ENCODE measurements at regions not wholly inside any gene's neighbourhood (a gene's known extent, or its start where the extent isn't known, plus 50 kb on each side); places are given as distances from the start of the nearest gene placed in this dataset.

DNA sequence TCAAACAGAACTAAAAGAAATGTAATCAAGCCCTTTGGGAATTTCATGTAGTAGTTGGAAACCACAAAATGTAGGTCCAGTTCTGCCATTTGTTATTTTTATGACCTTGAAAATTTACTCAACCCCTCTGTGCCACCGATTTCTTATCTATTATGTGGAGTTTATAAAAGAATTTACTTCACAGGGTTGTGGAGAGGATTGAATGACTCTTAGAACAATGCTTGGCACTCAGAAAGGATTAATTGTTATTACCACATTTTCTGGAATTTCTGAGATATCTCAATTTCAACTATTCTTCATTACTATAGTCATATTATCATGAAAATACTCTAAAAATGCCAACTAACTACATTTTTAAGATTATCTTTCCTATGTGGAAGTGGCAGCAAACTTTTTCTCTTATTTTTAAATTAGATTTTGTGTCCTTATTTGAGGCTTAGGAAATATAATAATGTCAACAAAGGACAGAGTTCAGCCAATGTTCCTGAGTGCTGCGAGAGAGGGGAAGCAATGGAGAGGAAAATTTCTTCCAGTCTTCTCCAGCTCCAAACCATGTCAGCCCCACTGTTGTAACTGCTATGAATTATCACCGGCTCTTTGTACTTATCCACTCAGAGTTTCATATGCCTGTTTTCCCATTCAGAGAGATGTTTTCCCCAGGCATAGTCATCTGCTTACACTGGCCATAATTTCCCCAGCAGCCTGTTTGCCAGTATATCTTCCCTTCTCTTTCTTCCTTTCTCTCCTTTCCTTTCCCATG lies 525.6 kb downstream of the SPATA31D1 start:
- no peak for DNase-seq

DNA sequence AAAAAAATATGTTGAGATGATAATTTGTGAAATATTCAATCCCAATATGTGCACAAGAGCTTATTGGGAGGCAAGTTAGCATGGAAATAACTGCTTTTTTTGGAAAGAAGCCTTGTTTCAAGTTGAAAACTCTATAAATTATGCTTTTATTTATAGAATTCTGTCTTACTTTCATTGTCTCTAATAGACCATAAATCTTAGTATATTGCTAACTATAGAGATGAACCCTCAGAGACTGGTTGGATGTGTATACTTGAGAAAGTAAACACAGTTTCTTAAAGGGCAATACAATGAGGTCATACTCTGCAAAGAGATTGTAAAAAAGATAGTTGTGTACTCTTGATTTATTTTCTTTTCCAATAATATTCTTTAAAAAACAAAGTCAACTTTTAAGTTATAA lies 530.3 kb downstream of the SPATA31D1 start:
- DNase-seq = no peak

DNA sequence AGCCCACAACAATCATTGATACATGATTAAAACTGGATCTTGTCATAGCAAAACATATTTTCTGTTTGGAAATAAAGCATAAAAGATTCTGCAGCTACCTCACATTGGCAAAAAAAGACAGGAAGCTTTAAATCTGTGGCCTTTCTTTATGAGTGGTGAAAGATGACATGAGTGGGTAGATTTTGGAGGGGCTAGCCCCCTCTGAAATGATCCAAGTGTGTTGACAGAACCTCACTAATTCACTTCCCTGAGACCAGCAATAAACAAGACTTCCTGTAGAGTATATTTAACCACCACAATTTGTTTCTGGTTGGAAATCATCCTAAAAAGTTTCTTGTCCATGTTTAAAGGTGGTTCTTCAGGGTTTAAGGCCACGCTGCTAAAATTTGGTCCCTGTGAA lies 530.8 kb downstream of the SPATA31D1 start:
- DNase-seq = no peak

DNA sequence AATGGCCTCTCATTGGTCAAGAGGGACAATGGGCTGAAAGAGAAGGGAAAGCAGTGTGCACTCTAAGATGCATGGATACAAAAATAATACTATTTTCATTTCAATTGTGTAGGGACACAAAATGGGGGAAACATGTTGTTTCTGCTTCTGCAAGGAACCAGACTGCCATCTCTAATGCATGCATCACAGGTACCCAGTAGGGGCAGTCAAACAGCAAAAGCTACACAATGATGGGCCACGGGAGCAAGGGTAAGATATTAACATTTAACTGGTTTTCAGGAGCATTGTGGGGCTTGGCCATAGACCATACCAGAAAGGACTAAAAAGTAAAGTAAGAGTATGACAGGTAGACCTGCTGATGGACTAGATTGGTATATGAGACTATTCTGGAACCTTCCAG lies 535.8 kb downstream of the SPATA31D1 start:
- DNase-seq = no peak

DNA sequence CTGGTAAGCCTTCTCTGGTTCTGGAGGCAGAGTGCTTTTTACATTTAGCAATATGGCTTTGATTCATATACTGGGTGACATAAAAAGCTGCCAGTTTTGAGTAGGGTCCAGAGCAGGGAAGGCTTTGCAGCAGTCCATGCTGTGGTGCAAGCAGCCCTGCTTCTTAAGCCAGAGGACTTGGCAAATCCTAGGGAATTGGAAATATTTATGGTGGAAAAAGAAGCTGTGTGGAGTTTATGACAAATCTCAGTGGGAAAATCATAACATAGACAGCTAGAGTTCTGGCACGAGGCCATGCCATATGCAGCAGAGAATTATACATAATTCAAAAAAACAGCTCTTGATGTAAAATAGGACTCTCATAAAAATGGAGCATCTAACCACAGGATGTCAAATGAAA lies 536.4 kb downstream of the RASEF start:
- DNase-seq = no peak

DNA sequence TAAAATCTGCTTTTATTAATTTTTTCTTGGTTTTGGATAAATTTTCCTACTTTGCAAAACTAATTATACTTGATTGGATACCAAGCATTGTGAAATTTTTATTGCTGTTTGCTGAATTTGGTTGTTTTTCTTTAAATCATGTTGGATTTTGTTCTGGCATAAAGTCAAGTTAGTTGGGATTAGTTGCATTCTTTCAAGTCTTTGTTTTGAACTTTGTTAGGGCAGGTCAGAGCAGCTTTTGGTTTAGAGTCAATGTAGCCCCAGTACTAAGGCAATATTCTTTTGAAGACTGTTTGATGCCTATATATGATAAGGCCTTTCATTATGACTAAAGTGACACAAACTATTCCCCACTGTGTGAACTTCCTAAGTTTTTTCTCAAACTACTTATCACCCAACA lies 531.1 kb downstream of the RASEF start:
- DNase-seq = no peak

DNA sequence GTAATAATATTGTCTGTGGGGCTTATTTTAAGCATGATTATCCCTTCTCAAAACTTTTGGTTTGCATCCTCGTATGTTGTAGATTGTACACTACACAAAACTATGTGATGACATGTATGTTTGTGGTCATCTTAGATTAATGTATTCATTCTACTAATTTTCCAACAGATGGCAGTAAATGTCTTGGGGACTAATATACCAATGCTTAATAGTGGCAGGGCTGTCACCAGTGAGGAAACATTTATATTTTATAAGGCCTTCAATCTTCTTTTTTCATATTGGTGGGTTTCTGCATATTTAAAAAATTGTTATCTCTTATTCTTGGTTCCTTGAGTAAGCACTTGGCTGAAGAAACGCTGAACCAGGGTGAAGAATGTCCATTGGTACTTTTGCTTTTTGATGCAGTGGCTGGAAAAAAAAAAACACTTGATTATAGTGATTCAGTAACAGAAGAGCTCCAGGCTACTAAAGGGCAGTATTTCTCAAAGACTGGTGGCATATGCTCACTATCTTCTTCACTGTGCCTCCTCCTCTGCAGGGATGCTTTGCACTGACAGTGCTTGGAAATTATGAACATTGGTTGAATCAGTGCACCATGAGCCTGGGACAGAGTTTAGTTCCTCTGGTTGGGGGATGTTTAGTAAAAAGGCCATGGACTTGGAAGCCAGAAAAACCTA lies 530.3 kb downstream of the RASEF start:
- no peak for DNase-seq

DNA sequence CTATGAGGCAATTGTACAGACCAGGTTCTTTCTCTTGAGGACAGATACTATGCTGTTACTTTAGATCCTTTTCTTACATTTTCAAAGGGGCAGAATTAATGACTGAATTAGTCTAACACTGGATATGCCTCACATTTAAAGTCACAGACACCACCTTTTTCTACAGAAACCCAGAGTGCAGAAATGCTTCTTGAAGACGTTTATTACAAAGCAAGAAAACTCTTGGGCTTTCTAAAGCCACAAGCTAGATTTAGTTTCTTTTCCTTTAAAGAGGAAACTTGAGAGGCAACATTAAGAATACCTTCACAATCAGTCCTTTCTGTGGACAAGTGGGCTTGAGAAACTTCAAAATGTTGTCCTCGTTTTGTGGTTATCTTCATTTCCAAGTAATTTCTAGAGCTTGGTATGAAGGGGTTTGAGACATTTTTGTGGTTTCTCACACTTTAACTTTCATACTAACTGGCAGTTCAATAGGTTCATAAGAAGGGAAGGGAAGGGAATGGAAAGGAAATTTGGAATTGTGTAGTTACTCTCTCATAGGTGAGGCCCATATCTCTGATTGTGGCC lies 527.4 kb downstream of the RASEF start:
- DNase-seq = no peak

DNA sequence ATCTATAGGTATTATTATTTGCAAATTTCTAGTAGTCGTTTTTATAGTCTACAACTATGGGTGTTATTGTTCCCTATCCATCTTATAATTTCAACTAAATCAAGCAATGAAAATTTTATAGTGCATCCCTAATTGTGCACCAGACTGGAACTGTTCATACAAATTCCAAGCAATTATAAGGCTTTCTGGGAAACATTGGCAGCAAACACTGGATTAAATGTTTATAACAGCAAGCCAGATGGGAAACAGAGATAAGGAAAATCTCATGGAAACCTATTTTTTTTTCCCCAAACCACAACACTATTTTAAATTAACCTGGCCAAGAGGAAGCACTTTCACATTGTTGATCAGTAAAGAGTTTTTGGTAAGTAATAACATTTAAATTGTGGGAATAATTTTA lies 524.3 kb downstream of the RASEF start:
- DNase-seq = no peak

DNA sequence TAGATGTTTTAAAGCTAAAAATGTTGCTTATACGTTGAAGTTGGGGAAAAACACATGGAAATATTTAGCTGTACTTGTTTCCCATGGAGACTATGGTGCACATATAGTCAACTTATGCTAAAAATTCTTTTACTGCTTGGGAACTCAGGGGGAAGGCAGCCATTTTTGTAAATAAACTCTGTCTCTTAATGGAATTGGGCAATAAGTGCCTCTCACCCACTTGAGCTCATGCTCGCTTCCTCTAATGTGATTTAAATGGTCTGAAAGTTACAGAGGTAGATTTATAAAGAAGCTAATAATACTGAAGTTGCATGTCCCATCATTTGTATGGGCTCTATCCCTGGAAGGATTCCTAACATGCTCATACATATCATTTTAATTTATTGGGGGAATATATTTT lies 523.8 kb downstream of the RASEF start:
- DNase-seq = no peak

DNA sequence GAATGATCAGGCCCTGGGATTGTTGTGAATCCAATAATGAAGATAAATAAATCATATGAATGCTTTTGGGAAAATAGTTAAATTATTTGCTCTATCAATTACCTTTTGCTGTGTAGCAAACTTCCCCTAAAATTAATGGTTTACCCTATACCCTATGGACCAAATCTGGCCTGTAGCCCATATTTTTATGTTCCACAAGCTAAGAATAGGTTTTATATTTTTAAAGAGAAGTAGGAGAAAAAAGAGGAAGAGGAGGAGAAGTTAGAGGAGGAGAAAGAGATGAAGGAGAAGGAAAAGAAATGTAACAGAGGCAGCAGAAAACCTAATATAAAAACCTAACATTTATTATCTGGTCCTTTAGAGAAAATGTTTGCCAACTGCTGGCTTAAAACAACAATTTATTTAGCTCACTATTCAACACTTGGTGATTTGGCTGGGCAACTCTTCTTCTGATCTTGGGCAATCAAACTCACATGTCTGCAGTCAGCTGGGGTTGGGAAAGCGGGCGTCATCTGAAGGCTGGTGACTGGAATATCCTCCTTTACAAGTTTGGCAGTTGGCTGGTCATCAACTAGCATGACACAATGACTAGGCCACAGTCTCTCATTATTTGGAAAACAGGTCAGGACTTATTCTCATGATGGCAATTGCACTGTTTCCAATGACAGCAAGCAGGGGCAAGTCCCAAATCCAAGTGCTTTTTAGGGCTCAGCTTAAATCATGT lies 522.9 kb downstream of the RASEF start:
- no peak for DNase-seq

DNA sequence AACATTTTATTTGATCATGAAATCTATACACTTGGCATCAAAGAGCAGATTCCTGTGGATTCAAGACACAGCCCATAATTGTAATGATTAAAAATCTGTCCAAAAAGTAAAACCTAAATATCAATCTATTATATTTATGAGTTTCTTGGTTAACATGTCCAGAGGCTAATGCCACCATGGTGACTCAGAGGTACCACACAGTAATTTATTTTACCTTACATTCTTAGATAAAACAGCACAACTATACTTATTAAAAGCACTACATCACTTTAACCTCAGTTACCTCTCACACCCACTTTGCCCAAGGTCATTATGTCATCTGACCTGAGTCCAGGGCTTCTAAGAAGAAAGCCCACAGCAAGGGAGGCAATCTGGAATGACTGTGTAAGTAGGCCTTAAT lies 519.2 kb downstream of the RASEF start:
- DNase-seq = no peak

DNA sequence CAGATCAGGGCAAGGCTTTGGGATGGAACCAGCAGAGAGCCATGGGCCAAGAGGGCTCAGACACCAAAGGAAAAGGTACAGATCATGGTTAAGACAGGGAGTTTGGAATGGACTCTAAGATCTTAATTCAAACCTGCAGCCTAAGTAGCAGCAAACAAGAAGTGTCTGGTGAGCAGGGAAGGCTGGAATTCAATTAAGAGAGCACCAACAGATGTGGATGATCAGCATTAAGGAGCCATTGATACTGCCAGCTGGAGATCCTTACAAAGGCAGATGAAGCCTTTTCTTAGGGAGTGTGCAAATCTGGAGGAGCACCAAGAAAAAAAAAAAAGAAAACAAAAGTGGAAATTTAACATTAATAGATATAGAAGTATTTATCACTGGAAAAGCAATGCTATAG lies 516.8 kb downstream of the RASEF start:
- DNase-seq = no peak

DNA sequence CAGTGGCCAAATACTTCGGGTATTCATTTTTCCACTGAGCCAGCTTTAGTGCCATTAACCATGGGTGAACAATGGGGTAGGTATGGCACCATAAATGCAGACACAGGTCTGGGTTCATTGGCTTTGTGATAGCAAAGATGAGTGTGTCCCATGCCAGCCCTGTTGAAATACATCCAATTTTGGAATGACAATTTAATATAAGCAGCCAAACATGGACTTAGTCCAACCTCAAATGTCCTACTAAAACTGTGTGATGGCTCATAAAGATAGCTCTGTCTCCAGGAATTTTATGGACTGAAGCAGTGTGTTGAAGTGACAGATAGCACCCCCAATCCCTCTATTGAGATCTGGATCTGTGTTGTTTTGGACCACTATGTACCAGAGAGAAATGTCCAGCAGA lies 514.9 kb downstream of the RASEF start:
- no peak for DNase-seq

DNA sequence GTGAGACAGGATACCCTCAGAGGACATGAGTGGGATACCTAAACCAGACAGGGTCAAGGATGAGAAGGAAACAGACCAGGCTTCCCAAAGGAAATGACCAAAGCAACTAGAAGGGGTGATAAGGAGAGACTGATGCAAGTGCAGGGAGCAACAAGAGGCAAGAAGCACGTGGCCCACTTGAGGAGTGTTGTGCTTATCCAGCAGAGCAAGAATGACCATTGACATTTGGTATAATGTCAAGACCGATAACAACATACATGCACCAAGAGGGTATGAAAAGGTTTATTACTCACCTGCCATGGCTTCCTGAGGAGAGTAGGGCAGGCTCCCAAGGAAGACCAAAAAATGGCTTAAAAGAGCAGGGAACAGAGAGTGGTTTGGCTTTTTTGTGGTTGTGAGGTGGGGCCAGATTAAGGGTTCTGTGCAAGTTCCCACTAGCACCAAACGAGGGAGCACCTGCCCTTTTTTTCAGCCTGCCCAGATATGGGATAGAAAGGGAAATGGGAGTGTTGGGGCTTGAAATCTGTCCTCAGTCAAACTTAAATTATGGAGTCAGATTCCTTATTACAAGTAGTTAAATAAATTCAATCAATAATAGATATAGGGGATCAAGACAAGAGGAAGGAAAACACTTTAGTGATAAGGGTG lies 513.6 kb downstream of the RASEF start:
- no peak for DNase-seq

DNA sequence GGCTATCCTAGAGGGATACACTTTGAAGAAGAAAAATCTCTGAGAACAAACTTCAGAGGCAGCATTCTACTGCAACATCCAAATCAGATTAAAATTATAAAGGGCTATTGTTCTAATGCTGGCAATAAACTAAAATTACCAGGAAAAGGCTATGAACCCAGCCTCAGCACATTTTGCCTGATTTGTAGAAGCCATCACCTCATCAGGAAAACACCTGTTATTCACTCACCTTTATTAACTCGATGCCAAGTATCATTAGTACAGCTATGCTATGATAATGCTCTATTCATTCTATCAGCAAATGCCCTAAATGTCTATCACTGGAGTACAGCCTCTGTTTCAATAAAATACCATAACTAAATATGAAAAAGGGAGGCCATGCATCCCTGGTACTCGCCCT lies 510.2 kb downstream of the RASEF start:
- DNase-seq = no peak

DNA sequence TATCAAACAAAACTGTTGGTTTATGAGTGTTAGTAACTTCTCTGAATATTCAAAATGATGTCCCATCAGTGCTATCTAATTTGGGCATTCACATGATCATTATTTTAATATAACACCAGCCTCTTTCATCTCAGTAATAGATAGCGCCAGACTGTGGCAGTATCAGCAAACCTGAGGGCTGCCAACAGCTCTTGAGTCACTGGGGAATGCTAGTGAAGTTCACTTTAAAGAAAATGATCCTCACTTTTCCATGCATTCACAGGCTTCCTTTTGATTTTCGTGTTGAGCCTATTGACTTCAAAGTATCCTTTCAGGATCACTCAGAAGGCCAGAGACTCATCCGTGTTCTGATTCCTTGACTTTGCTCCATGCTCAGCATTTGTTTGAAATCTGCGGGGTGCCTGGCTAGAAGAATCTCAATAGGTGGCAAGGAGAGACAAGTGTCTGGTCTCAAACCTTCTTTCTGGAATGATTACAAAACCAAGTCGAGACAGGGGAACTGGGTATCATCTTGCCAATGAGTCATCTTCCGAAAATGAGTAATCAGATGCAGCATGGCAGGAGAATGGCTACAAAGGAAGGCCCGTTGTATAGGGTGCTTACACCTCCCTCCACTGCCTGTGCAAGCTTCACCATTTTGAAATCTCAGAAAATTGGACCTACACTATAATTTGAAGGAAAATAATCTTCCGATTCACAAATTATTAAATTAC lies 509.1 kb downstream of the RASEF start:
- DNase-seq = no peak

DNA sequence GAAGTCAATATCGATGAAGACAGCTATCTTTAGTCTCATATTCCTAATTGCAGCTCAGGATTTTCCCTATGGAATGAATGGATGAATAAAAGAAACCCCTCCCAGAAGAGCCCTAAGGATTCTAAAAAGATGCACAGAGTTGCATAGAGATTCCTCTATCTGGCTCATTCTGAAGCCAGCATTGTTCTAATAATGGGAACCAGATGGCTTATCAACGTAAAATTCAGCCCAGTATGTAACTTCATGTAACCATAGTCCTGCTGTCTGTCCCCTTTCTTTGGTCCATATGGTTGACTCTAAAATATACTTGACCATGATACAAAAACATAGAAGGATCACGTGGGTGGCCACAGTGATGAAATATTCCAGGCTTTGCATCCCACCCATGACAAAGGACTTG lies 508.6 kb downstream of the RASEF start:
- no peak for DNase-seq

DNA sequence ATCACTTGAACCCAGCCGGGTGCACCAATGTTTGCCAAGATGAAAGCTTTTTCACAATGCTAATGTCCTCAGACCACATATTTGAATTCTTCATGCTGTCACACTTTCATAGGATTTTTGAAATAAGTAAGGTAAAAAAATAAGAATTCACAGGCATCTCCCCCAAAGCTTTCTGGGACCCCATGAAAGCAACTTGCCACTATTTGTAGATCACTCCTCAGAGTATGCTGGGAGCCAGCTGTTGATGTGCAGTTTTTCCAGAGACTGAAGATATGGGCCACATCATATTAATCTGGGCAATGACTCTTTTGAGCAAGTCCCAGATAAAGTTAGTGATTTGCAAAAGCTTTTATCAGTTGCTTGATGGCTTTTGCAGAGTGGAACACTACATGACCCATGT lies 507.9 kb downstream of the RASEF start:
- DNase-seq = no peak

DNA sequence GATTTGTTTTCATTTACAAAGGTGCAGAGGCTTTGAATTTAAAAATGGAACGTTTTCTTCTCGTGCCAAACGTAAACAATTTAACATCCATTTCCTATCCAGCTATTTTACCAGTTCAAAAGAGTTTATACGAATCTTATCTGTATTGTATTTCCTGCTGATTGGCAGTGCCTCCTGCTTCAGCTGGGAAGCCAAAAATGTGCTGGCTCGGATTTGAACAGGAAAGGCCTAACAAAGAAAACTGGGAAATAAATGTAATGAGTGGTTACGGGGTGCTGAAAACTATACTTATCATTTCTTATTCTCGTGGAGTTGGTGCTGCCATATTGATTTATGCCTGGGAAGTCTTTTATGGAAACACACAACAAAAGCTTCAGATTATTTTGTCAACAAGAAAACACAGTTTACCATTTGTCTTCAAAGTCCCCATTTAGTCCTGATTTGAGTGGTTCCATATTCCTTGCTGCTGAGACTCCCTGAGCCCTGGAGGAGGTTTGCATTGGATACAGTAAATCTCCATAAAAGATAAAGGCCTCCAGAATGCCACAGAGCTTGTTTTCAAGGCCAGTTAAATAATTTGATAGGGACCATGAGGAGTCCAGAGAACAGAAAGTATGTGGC lies 507.4 kb downstream of the RASEF start:
- DNase-seq = no peak

DNA sequence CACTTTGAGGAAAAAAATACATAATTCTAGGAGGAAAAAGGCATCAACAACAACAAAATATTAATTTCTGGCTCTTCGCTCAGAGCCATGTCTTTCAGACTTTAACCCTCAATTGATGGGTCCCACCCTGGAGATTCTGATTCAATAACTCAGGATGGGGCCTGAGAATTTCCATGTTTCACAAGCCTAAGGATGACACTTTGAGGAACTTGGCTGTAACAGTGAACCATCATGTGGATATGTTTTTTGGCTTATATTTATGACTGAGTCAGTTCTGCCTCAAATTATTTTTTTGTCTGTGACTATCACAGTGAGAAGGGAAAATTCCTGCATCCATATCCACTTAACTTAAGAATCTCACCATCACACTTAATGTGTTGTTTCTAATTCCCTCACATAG lies 504.6 kb downstream of the RASEF start:
- no peak for DNase-seq
